IPS-NIHi11 (cell line): ENCODE measurements at regions not wholly inside any gene's neighbourhood (a gene's known extent, or its start where the extent isn't known, plus 50 kb on each side); places are given as distances from the start of the nearest gene placed in this dataset.
"Not testable (repeated sequence)": the region's sequence is repeated elsewhere in the genome, so short reads cannot be mapped to it uniquely, and the experiment has no call there.

Source experiments
- DNase-seq: peaks from one replicate; pipeline ENCODE4 v3.0.0; 2012; ENCODE audit warnings: mixed read lengths, low spot score

- peak; percentile 49 for DNase-seq
Observed at GRCh38 chr1:218494449-218494852, 149.3 kb downstream of the TGFB2 start.

- DNase-seq: no peak
Observed at GRCh38 chr1:218495931-218496330, 150.8 kb downstream of the TGFB2 start.

- DNase-seq: no peak
Observed at GRCh38 chr1:218496561-218496960, 151.4 kb downstream of the TGFB2 start.

GRCh38 chr1:218498056-218498938, 153.2 kb downstream of the TGFB2 start:
- DNase-seq: no peak

GRCh38 chr1:218499011-218499691, 154.0 kb downstream of the TGFB2 start:
- DNase-seq: no peak

- DNase-seq: no peak
Observed at GRCh38 chr1:218499911-218500310, 154.8 kb downstream of the TGFB2 start.

- no peak for DNase-seq
Observed at GRCh38 chr1:218501161-218501560, 156.0 kb downstream of the TGFB2 start.

GRCh38 chr1:218502383-218502782, 157.2 kb downstream of the TGFB2 start:
- no peak for DNase-seq

GRCh38 chr1:218503102-218503501, 158.0 kb downstream of the TGFB2 start:
- no peak for DNase-seq

- no peak for DNase-seq
Observed at GRCh38 chr1:218507355-218508002, 162.3 kb downstream of the TGFB2 start.

- DNase-seq: no peak
Observed at GRCh38 chr1:218510153-218510772, 165.1 kb downstream of the TGFB2 start.

- DNase-seq: no peak
Observed at GRCh38 chr1:218513328-218513727, 168.2 kb downstream of the TGFB2 start.

GRCh38 chr1:218514689-218515088, 169.6 kb downstream of the TGFB2 start:
- DNase-seq: no peak

- DNase-seq: no peak
Observed at GRCh38 chr1:218516526-218516925, 171.4 kb downstream of the TGFB2 start.

- DNase-seq: no peak
Observed at GRCh38 chr1:218517459-218517858, 172.3 kb downstream of the TGFB2 start.

GRCh38 chr1:218518216-218518740, 173.1 kb downstream of the TGFB2 start:
- DNase-seq: no peak

- not testable (repeated sequence) for DNase-seq
Observed at GRCh38 chr1:218520646-218521045, 175.5 kb downstream of the TGFB2 start.

- DNase-seq: peak; percentile 65
Observed at GRCh38 chr1:218521414-218522169, 176.5 kb downstream of the TGFB2 start.

- DNase-seq: no peak
Observed at GRCh38 chr1:218524526-218524925, 179.4 kb downstream of the TGFB2 start.

GRCh38 chr1:218525031-218525430, 179.9 kb downstream of the TGFB2 start:
- DNase-seq: no peak

- DNase-seq: no peak
Observed at GRCh38 chr1:218525451-218526197, 180.5 kb downstream of the TGFB2 start.
